ENCODE measurements at regions not wholly inside any gene's neighbourhood (a gene's known extent, or its start where the extent isn't known, plus 50 kb on each side); places are given as distances from the start of the nearest gene placed in this dataset.
"Not testable (repeated sequence)": the region's sequence is repeated elsewhere in the genome, so short reads cannot be mapped to it uniquely, and the experiment has no call there.

DNA sequence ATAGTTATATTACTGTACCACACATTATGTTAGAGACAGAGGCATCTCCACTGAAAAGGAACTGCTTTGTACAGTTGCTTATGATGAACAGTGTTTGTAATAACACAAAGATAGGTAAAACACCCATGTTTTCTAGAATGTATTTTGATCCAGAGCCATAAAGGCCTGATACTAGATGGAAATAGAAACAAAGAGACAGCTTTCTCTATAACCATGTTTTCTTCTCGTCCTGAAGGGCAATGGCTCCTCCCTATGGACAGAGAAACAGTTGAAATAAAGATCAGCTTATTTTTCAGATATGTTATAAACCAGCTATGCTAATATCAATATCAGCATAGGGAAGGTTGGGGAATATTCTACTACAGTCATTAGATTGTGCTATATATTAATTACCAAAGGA, 109.2 kb downstream of the ATXN7L3B start:
- no peak overlapping the region for H3K4me3 Mint-ChIP-seq
- H3K4me1 Mint-ChIP-seq = no peaks in the 10 kb centered on the region
- H3K27ac Mint-ChIP-seq = no peak overlapping the region
- DNase-seq = no peak
- no peaks in the 10 kb centered on the region for H3K27me3 Mint-ChIP-seq
- peaks cover 0 to 4% of the 10 kb centered on the region in 2 donors for H3K9me3 Mint-ChIP-seq
- no peak for ATAC-seq

DNA sequence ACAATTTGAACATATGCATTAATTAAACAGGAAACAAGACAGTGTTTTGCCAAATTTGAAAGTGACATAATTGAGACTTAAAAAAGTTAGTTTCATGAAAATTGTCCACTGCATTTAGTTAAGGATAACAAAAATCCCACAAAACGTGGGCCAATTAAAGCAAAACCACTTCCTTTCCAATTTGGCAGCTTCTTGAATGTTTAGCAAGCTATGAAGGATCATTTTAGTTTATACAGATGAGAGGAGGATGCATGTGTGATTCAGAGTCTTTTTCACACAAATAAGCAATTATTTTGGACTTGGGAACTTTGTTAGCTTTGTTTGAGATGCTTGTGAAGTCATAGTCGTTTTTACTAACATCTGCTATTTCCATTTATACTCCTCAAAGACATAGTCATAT, 109.6 kb downstream of the ATXN7L3B start:
- Mint-ChIP-seq H3K9me3 (peaks cover 0 to 4% of the 10 kb centered on the region in 2 donors), H3K4me3 (no peak overlapping the region), H3K27ac (no peak overlapping the region), H3K4me1 (no peaks in the 10 kb centered on the region), H3K27me3 (no peaks in the 10 kb centered on the region)
- no peak for ATAC-seq
- DNase-seq = no peak

DNA sequence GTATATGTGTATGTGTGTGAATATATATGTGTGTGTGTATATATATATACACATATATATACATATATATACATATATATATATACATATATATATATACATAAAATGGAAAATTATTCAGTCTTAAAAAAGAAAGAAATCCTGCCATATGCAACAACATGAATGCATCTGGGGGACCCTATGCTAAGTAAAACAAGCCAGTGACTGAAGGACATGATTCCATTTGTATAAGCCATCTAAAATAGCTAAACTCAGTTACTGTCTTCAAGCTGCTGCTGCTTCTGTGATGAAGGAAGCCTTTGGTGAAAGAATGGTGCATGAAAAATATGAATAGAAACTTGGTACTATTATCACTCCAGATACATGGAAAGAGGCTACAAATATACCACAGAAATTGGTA, 118.6 kb downstream of the ATXN7L3B start:
- DNase-seq (no peak), ATAC-seq (no peak)
- H3K4me1 Mint-ChIP-seq = no peaks in the 10 kb centered on the region
- no peaks in the 10 kb centered on the region for H3K27me3 Mint-ChIP-seq
- H3K4me3 Mint-ChIP-seq = no peak overlapping the region
- H3K27ac Mint-ChIP-seq = no peak overlapping the region
- H3K9me3 Mint-ChIP-seq = no peaks in the 10 kb centered on the region

DNA sequence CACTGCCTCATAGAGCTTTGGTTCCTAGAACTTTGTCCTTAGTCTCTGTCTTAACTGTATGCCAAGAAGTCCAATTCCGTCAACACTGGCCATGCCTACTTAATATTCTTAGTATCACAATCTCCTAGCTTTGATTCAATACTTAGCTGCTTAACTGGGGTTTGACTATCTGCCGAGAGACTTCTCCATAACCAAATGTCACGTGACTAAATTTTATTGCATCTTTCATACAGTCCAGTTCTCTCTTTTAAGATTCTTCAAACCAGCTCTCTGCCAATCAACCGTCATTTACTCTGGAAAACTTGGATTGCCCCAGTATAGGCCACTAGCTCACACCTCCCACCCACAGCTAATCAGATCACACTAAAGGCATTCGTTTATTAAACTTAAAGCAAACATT, 122.8 kb downstream of the ATXN7L3B start:
- Mint-ChIP-seq H3K4me1 (no peaks in the 10 kb centered on the region), H3K27ac (no peak overlapping the region), H3K9me3 (no peaks in the 10 kb centered on the region), H3K4me3 (no peak overlapping the region), H3K27me3 (no peaks in the 10 kb centered on the region)
- DNase-seq (no peak), ATAC-seq (no peak)

DNA sequence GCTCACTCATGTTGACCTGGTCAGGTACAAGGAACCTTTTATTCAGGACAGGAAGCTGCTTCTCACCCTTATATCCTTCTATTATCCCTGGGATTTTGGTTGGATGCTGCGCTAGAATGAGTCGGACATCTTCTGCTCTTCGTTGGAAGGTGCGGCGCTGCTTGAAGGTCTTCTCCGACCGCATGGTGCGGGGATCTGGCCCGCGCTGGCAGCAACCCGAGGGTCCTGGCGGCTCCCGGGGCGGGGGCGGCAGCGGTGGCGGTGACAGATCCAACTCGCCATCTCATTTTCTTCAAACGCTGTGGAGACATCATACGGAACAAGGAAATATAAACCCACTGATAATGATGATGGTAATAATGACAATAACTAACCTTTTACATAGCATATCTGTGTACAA, 126.3 kb downstream of the ATXN7L3B start:
- no peak overlapping the region for H3K27ac Mint-ChIP-seq
- ATAC-seq = no peak
- DNase-seq = no peak

GRCh38 chr12:74665690-74666089, 128.1 kb downstream of the ATXN7L3B start:
- DNase-seq = no peak
- no peak overlapping the region for H3K27ac Mint-ChIP-seq
- no peaks in the 10 kb centered on the region for H3K9me3 Mint-ChIP-seq
- no peak for ATAC-seq
- H3K4me3 Mint-ChIP-seq = no peak overlapping the region
- H3K4me1 Mint-ChIP-seq = no peaks in the 10 kb centered on the region
- peaks cover 8% of the 10 kb centered on the region for H3K27me3 Mint-ChIP-seq

More for the DNA sequence above, 126.3 kb downstream of the ATXN7L3B start:
- H3K4me3 Mint-ChIP-seq = no peak overlapping the region
- H3K27me3 Mint-ChIP-seq = peaks cover 8% of the 10 kb centered on the region
- H3K4me1 Mint-ChIP-seq = no peaks in the 10 kb centered on the region
- no peaks in the 10 kb centered on the region for H3K9me3 Mint-ChIP-seq

- H3K27ac Mint-ChIP-seq = no peak overlapping the region
- no peaks in the 10 kb centered on the region for H3K9me3 Mint-ChIP-seq
- ATAC-seq (no peak), DNase-seq (no peak)
- no peak overlapping the region for H3K4me3 Mint-ChIP-seq
- peaks cover 7% of the 10 kb centered on the region for H3K27me3 Mint-ChIP-seq
- no peaks in the 10 kb centered on the region for H3K4me1 Mint-ChIP-seq
Observed at GRCh38 chr12:74671421-74671820, 133.8 kb downstream of the ATXN7L3B start.

GRCh38 chr12:74676955-74677354, 139.3 kb downstream of the ATXN7L3B start:
- not testable (repeated sequence) for H3K27me3 Mint-ChIP-seq, ATAC-seq, H3K4me1 Mint-ChIP-seq, H3K9me3 Mint-ChIP-seq, H3K27ac Mint-ChIP-seq, H3K4me3 Mint-ChIP-seq, DNase-seq

GRCh38 chr12:74685385-74685784, 147.8 kb downstream of the ATXN7L3B start:
- H3K27ac Mint-ChIP-seq = no peak overlapping the region
- no peak overlapping the region for H3K4me3 Mint-ChIP-seq

GRCh38 chr12:74689071-74689655, 151.5 kb downstream of the ATXN7L3B start:
- H3K27ac Mint-ChIP-seq = no peak overlapping the region
- ATAC-seq (no peak), DNase-seq (no peak)
- H3K4me1 Mint-ChIP-seq = no peaks in the 10 kb centered on the region
- no peaks in the 10 kb centered on the region for H3K9me3 Mint-ChIP-seq
- H3K27me3 Mint-ChIP-seq = no peaks in the 10 kb centered on the region
- H3K4me3 Mint-ChIP-seq = no peak overlapping the region

More at GRCh38 chr12:74685385-74685784, 147.8 kb downstream of the ATXN7L3B start:
- no peaks in the 10 kb centered on the region for H3K4me1 Mint-ChIP-seq
- H3K9me3 Mint-ChIP-seq = no peaks in the 10 kb centered on the region
- no peaks in the 10 kb centered on the region for H3K27me3 Mint-ChIP-seq
- DNase-seq = no peak
- no peak for ATAC-seq

GRCh38 chr12:74689929-74690328, 152.3 kb downstream of the ATXN7L3B start:
- no peak overlapping the region for H3K27ac Mint-ChIP-seq
- ATAC-seq (no peak), DNase-seq (no peak)
- H3K4me1 Mint-ChIP-seq = no peaks in the 10 kb centered on the region
- no peaks in the 10 kb centered on the region for H3K27me3 Mint-ChIP-seq
- H3K9me3 Mint-ChIP-seq = no peaks in the 10 kb centered on the region
- H3K4me3 Mint-ChIP-seq = no peak overlapping the region

DNA sequence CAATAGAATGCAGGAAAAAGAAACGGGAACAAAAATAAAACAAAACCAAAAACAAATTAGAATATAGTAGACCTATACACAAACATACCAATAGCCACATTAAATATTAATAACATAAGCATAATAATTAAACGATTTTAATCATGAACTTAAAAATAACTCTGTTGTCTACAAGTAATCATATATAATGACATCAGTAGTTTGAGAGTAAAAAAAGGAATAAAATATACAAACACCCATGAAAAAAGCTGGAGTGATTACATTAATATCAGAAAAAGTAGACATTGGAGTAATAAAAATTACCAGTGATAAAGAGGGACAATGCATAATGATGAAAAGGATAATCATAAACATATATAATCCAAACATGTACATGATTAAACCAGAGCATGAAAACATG, 181.8 kb downstream of the ATXN7L3B start:
- Mint-ChIP-seq H3K9me3 (no peaks in the 10 kb centered on the region), H3K27ac (no peak overlapping the region), H3K27me3 (no peaks in the 10 kb centered on the region), H3K4me1 (no peaks in the 10 kb centered on the region), H3K4me3 (no peak overlapping the region)
- ATAC-seq (no peak), DNase-seq (no peak)

DNA sequence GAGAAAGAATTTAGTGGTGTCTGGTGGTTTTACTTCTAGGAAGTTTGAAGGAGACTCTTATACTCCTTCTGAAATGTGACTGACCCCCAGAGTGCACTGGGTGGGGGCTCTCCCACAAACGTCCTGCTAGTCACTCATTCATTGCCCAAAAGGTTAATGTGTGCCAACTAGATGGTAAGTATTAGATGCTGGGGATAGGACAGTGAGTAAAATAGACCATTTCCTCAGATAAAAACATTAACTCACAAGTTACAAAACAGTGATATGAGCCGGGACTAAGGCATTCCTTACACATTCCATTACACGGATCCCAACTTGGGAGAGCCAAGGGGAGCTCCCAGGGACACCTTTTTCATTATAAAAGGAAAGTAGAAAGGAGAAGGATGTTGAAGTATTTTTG, 185.1 kb downstream of the ATXN7L3B start:
- H3K4me3 Mint-ChIP-seq = no peak overlapping the region
- H3K27ac Mint-ChIP-seq = no peak overlapping the region
- no peaks in the 10 kb centered on the region for H3K4me1 Mint-ChIP-seq
- no peaks in the 10 kb centered on the region for H3K27me3 Mint-ChIP-seq
- no peak for DNase-seq
- no peaks in the 10 kb centered on the region for H3K9me3 Mint-ChIP-seq
- no peak for ATAC-seq

GRCh38 chr12:74725154-74725553, 187.5 kb downstream of the ATXN7L3B start:
- no peaks in the 10 kb centered on the region for H3K27me3 Mint-ChIP-seq
- DNase-seq = no peak
- H3K4me3 Mint-ChIP-seq = no peak overlapping the region
- no peak overlapping the region for H3K27ac Mint-ChIP-seq
- no peak for ATAC-seq
- H3K9me3 Mint-ChIP-seq = no peaks in the 10 kb centered on the region
- no peaks in the 10 kb centered on the region for H3K4me1 Mint-ChIP-seq

DNA sequence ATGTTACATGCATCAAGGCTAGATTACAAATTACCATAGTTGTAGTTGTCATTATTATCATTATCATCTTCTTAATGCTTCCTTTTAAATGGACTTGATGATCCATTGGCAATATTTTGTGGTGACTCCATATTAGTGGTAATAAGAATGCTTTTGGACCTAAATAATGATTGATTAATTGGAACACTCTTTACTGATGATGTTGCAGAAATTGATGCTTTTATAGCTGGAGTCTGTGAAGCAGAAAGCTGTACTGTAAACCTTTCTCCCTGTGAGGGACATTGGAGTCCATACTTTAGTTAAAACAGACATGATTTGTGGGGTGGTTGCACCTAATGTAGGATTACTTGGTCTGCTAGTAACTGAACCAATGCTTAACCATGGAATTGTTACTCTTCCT, 190.4 kb downstream of the ATXN7L3B start:
- Mint-ChIP-seq H3K27me3 (no peaks in the 10 kb centered on the region), H3K9me3 (no peaks in the 10 kb centered on the region), H3K27ac (no peak overlapping the region), H3K4me3 (no peak overlapping the region), H3K4me1 (no peaks in the 10 kb centered on the region)
- ATAC-seq (no peak), DNase-seq (no peak)

- ATAC-seq (no peak), DNase-seq (no peak)
- Mint-ChIP-seq H3K27me3 (no peaks in the 10 kb centered on the region), H3K27ac (no peak overlapping the region), H3K4me3 (no peak overlapping the region), H3K9me3 (no peaks in the 10 kb centered on the region), H3K4me1 (no peaks in the 10 kb centered on the region)
Observed at GRCh38 chr12:74732164-74732784, 194.6 kb downstream of the ATXN7L3B start.

- no peaks in the 10 kb centered on the region for H3K9me3 Mint-ChIP-seq
- no peaks in the 10 kb centered on the region for H3K27me3 Mint-ChIP-seq
- no peak overlapping the region for H3K27ac Mint-ChIP-seq
- ATAC-seq = no peak
- no peak overlapping the region for H3K4me3 Mint-ChIP-seq
- no peaks in the 10 kb centered on the region for H3K4me1 Mint-ChIP-seq
- DNase-seq = no peak
Observed at GRCh38 chr12:74732826-74733225, 195.2 kb downstream of the ATXN7L3B start.
